ENCODE measurements at regions not wholly inside any gene's neighbourhood (a gene's known extent, or its start where the extent isn't known, plus 50 kb on each side); places are given as distances from the start of the nearest gene placed in this dataset.

DNA sequence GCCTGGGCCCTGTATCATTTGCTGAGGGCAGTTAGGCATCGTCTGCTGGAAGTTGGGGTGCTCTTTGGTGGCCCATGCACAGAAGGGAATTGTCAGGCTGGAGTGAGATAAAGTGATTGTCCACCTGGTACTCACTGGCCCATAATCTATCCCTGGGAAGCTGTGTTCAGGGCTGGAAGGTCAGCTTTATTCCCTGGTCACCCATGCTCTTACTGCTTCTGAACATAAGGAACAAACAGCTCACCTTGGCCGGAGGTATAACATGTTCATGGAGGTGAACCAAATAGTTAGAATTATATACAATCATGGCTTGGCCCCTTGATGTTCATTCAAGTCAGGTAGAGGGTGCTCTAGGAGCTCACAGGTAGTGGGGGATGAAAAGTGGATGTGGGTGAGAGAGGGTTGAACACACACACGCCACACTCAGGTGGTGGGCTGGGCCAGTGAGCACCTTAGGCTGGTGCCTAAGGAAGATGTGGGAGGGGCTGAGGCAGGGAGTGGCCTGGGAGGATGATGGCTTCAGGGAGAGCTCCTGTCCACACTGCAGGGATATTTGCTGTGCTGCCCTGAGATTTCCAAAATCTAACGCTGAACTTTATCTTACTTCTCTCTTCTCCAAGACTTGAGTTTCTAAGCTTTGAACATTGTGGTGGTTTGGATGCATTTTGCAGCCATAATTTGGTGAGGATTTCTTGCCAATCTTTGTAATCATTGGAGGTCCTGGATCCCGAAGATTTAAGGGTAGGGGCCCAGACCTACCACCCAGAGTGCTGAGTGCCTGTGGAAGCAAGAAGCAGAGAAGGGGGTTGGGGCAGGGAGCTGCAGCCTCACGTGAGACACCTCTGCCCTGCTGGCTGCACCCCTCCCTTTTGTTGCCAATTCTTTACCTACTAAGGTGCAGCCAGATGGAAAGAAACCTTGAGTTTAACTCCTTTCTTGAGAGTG, 420.6 kb downstream of the ZNF536 start:
- TF ChIP-seq, protein P1, sequence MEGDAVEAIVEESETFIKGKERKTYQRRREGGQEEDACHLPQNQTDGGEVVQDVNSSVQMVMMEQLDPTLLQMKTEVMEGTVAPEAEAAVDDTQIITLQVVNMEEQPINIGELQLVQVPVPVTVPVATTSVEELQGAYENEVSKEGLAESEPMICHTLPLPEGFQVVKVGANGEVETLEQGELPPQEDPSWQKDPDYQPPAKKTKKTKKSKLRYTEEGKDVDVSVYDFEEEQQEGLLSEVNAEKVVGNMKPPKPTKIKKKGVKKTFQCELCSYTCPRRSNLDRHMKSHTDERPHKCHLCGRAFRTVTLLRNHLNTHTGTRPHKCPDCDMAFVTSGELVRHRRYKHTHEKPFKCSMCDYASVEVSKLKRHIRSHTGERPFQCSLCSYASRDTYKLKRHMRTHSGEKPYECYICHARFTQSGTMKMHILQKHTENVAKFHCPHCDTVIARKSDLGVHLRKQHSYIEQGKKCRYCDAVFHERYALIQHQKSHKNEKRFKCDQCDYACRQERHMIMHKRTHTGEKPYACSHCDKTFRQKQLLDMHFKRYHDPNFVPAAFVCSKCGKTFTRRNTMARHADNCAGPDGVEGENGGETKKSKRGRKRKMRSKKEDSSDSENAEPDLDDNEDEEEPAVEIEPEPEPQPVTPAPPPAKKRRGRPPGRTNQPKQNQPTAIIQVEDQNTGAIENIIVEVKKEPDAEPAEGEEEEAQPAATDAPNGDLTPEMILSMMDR (conservative IDR thresholded peaks at IDR 0.05; ENCODE audit: low read length) = no peak
- no peak for TF ChIP-seq EZH2phosphoT487 (IDR thresholded peaks at IDR 0.05; ENCODE audit: borderline replicate concordance, low read depth, low read length)
